ENCODE measurements at regions not wholly inside any gene's neighbourhood (a gene's known extent, or its start where the extent isn't known, plus 50 kb on each side); places are given as distances from the start of the nearest gene placed in this dataset.
"Not testable (repeated sequence)": the region's sequence is repeated elsewhere in the genome, so short reads cannot be mapped to it uniquely, and the experiment has no call there.

GRCh38 chr1:201720522-201720844 lies 108.5 kb upstream of the IPO9 start:
- no peaks in the 10 kb centered on the region for H3K9me3 Mint-ChIP-seq
- ATAC-seq = no peak
- H3K4me3 Mint-ChIP-seq = no peak overlapping the region
- H3K27ac Mint-ChIP-seq = peak overlapping the region; percentile 49
- no peaks in the 10 kb centered on the region for H3K36me3 Mint-ChIP-seq
- peaks cover 26% of the 10 kb centered on the region for H3K27me3 Mint-ChIP-seq
- H3K4me1 Mint-ChIP-seq = peaks cover 36% of the 10 kb centered on the region

DNA sequence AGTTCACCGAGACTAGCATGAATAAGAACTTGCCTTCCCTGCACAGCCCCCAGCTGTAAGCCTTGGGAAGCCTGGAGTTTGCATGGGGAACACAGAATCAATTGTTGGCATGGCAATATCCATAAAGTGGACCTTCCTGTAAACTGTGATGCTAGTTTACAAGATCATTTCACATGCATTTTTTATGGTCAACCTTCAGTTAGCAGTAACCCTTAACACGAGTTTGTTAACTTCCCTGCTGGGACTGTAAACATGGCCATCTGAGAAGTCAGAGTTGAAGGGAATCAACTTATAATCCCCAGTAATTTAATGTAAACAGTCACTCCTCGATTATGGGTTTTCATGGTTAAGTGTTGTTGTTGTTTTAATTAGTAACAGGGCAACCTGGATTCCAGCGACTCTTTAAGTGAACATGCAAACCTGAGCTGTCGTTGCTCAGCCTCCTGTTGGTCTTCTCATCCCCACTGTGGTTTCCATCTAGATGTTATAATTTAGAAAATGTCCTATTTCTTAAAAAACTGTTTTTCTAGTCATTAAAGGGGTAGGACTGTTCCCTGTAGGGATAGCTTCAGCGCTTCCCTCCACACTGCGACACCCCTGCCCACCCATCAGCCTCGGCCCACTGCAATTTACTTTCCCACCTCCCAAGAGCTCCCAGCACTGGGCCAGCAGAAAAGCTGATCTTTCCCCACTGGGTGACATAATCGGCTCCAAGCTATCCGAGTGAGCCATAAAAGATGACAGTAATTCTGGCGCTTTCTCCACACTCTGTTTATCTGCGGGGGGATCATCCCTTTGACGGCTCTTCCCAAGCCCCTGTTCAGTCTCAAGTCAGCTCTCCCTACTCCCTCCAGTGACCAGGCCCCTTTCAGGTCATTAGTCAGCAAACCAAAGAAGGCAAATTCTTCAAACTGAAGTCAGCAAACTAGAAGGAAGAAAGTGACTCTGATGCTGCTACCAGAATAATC lies 107.6 kb upstream of the IPO9 start:
- no peaks in the 10 kb centered on the region for H3K9me3 Mint-ChIP-seq
- H3K27ac Mint-ChIP-seq = no peak overlapping the region
- H3K4me1 Mint-ChIP-seq = peaks cover 27% of the 10 kb centered on the region
- H3K36me3 Mint-ChIP-seq = no peaks in the 10 kb centered on the region
- no peak overlapping the region for H3K4me3 Mint-ChIP-seq
- no peak for ATAC-seq
- H3K27me3 Mint-ChIP-seq = peaks cover 27% of the 10 kb centered on the region

DNA sequence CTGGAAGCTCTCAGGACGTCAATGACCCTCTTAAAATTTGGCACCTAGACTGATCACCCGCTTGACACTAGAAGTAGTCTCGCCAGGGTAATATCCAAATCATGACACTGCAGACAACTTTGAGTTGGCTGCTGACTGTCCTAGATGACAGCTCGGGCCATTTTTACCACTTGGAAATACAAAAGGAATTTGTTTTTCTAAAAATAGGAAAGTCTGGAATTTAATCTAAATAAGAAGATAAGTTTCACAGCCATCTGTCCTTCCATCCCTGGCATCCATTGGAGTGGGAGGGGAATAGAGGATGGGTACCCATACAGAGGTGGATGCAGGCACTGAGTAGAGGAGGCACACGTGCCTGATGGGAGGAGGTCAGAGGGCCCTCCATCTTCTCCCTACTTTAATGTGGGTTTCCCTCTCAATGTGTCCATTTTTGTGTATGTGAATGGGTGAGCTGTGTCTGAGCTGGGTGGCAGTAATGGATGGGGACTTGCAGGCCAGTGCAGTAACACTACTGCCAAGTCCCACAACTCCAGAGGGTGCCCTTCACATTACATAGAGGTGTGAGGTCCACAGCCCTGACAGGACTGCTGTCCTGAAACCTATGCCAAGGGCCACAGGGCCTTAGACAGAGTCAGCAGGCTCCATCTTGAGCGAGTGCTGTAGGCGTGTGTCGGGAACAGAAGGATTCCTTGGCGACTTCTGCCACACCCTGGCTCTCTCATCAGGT lies 104.8 kb upstream of the IPO9 start:
- Mint-ChIP-seq H3K27me3 (peaks cover 44% of the 10 kb centered on the region), H3K27ac (no peak overlapping the region), H3K4me1 (peaks cover 12% of the 10 kb centered on the region), H3K36me3 (no peaks in the 10 kb centered on the region), H3K9me3 (no peaks in the 10 kb centered on the region), H3K4me3 (no peak overlapping the region)
- no peak for ATAC-seq

GRCh38 chr1:201724766-201725118 lies 104.2 kb upstream of the IPO9 start:
- H3K9me3 Mint-ChIP-seq = no peaks in the 10 kb centered on the region
- H3K4me1 Mint-ChIP-seq = peaks cover 7% of the 10 kb centered on the region
- no peak overlapping the region for H3K4me3 Mint-ChIP-seq
- H3K27ac Mint-ChIP-seq = no peak overlapping the region
- no peak for ATAC-seq
- H3K36me3 Mint-ChIP-seq = no peaks in the 10 kb centered on the region
- peaks cover 49% of the 10 kb centered on the region for H3K27me3 Mint-ChIP-seq

GRCh38 chr1:201726700-201727099 lies 102.3 kb upstream of the IPO9 start:
- no peaks in the 10 kb centered on the region for H3K4me1 Mint-ChIP-seq
- no peaks in the 10 kb centered on the region for H3K36me3 Mint-ChIP-seq
- no peak for ATAC-seq
- H3K9me3 Mint-ChIP-seq = no peaks in the 10 kb centered on the region
- no peak overlapping the region for H3K4me3 Mint-ChIP-seq
- no peak overlapping the region for H3K27ac Mint-ChIP-seq
- peaks cover 64% of the 10 kb centered on the region for H3K27me3 Mint-ChIP-seq

DNA sequence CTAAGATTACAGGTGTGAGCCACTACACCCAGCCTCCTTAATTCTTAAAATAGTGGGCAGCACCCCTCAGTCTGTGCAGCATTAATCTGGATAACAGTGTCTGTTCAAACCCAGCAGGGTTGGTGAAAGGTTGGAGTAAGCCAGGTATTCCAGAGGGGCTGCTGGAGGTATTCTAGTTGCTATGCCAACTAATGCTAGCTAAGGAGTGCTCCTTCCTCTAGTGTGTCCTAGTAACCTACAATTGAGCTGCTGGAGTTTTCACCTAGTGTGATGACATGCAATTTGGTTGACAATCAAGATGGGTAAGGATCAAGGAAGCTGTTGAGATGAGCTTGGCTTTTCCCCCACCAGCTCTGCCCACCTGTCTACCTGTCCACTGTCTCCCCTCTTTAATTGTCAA lies 100.2 kb upstream of the IPO9 start:
- no peaks in the 10 kb centered on the region for H3K9me3 Mint-ChIP-seq
- H3K36me3 Mint-ChIP-seq = no peaks in the 10 kb centered on the region
- H3K27ac Mint-ChIP-seq = no peak overlapping the region
- H3K27me3 Mint-ChIP-seq = peaks cover 63% of the 10 kb centered on the region
- no peak for ATAC-seq
- H3K4me3 Mint-ChIP-seq = no peak overlapping the region
- no peaks in the 10 kb centered on the region for H3K4me1 Mint-ChIP-seq

GRCh38 chr1:201729973-201730608 lies 98.9 kb upstream of the IPO9 start:
- Mint-ChIP-seq H3K27ac (no peak overlapping the region), H3K9me3 (no peaks in the 10 kb centered on the region), H3K27me3 (peaks cover 55% of the 10 kb centered on the region), H3K36me3 (no peaks in the 10 kb centered on the region), H3K4me3 (no peak overlapping the region), H3K4me1 (no peaks in the 10 kb centered on the region)
- ATAC-seq = no peak

DNA sequence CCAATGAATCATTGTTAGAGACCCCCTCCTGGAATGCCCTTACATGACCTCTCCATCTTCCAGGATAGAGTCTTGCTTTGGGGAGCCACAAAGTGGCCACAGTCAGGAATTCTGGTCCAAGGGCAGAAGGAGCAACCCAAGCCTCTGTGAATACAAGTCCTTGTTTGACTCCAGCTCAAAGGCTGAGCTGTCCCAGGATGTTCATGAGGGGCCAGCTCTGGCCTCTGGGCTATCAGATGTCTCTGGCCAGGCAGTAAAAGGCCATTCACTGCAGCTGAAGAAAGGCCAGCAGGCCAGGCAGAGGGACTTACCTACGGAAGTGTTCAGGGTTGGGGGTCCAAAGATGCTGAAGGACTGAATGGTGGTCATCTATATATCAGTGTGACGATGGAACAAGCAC lies 98.3 kb upstream of the IPO9 start:
- Mint-ChIP-seq H3K4me1 (no peaks in the 10 kb centered on the region), H3K27ac (no peak overlapping the region), H3K9me3 (no peaks in the 10 kb centered on the region), H3K4me3 (no peak overlapping the region), H3K27me3 (peaks cover 51% of the 10 kb centered on the region), H3K36me3 (no peaks in the 10 kb centered on the region)
- no peak for ATAC-seq

DNA sequence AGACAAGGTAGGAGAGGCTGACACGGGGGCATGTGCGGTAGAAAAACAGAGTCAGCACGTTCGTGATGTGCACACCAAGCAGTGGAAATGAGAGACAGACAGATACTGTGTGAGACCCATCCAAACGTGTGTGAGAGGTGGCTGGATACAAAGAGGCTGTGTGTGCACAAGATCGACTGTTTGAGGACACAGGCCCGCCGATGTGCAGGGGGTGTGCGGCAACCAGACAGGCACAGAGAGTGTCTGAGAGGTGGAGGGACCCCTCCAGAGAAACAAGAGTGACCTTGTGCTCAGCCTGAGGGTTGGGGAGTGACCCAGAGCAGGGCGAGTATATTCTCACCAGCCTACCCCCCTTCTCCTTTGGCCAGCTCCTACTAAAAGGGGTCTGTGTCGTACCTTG lies 97.8 kb upstream of the IPO9 start:
- Mint-ChIP-seq H3K27me3 (peaks cover 51% of the 10 kb centered on the region), H3K36me3 (no peaks in the 10 kb centered on the region), H3K4me1 (no peaks in the 10 kb centered on the region), H3K9me3 (no peaks in the 10 kb centered on the region), H3K27ac (no peak overlapping the region), H3K4me3 (no peak overlapping the region)
- no peak for ATAC-seq

GRCh38 chr1:201731592-201731991 lies 97.4 kb upstream of the IPO9 start:
- Mint-ChIP-seq H3K36me3 (no peaks in the 10 kb centered on the region), H3K4me3 (no peak overlapping the region), H3K27ac (no peak overlapping the region), H3K27me3 (peaks cover 51% of the 10 kb centered on the region), H3K4me1 (peaks cover 4% of the 10 kb centered on the region), H3K9me3 (no peaks in the 10 kb centered on the region)
- ATAC-seq = no peak

- H3K27ac Mint-ChIP-seq = no peak overlapping the region
- peaks cover 50% of the 10 kb centered on the region for H3K27me3 Mint-ChIP-seq
- no peaks in the 10 kb centered on the region for H3K36me3 Mint-ChIP-seq
- no peak for ATAC-seq
- no peak overlapping the region for H3K4me3 Mint-ChIP-seq
- H3K9me3 Mint-ChIP-seq = no peaks in the 10 kb centered on the region
- peaks cover 12% of the 10 kb centered on the region for H3K4me1 Mint-ChIP-seq
These were observed 96.6 kb upstream of the IPO9 start for GRCh38 chr1:201732351-201732750.

DNA sequence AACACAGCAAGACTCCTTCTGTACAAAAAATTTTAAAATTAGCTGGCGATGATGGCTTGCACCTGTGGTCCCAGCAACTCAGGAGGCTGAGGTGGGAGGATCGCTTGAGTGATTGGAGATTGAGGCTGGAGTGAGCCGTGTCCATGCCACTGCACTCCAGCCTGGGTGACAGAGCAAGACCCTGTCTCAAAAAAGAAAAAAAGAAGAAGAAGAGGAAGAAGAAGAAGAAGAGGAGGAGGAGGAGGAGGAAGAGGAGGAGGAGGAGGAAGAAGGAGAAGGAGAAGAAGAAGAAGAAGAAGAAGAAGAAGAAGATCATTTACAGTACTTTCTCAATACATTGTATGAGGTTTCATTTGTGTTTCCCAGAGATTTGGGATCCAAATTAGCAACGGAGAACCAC lies 94.7 kb upstream of the IPO9 start:
- H3K36me3 Mint-ChIP-seq, H3K27ac Mint-ChIP-seq, ATAC-seq, H3K4me3 Mint-ChIP-seq, H3K9me3 Mint-ChIP-seq: not testable (repeated sequence)
- peaks cover 28% of the 10 kb centered on the region for H3K4me1 Mint-ChIP-seq
- peaks cover 34% of the 10 kb centered on the region for H3K27me3 Mint-ChIP-seq

GRCh38 chr1:201734786-201735185 lies 94.2 kb upstream of the IPO9 start:
- ATAC-seq = no peak
- no peak overlapping the region for H3K27ac Mint-ChIP-seq
- peaks cover 28% of the 10 kb centered on the region for H3K27me3 Mint-ChIP-seq
- H3K9me3 Mint-ChIP-seq = no peaks in the 10 kb centered on the region
- peaks cover 33% of the 10 kb centered on the region for H3K4me1 Mint-ChIP-seq
- no peaks in the 10 kb centered on the region for H3K36me3 Mint-ChIP-seq
- no peak overlapping the region for H3K4me3 Mint-ChIP-seq

GRCh38 chr1:201736707-201737320 lies 92.1 kb upstream of the IPO9 start:
- H3K27ac Mint-ChIP-seq = no peak overlapping the region
- no peak for ATAC-seq
- H3K4me3 Mint-ChIP-seq = no peak overlapping the region
- no peaks in the 10 kb centered on the region for H3K36me3 Mint-ChIP-seq
- peaks cover 16% of the 10 kb centered on the region for H3K27me3 Mint-ChIP-seq
- H3K9me3 Mint-ChIP-seq = no peaks in the 10 kb centered on the region
- H3K4me1 Mint-ChIP-seq = peaks cover 47% of the 10 kb centered on the region

DNA sequence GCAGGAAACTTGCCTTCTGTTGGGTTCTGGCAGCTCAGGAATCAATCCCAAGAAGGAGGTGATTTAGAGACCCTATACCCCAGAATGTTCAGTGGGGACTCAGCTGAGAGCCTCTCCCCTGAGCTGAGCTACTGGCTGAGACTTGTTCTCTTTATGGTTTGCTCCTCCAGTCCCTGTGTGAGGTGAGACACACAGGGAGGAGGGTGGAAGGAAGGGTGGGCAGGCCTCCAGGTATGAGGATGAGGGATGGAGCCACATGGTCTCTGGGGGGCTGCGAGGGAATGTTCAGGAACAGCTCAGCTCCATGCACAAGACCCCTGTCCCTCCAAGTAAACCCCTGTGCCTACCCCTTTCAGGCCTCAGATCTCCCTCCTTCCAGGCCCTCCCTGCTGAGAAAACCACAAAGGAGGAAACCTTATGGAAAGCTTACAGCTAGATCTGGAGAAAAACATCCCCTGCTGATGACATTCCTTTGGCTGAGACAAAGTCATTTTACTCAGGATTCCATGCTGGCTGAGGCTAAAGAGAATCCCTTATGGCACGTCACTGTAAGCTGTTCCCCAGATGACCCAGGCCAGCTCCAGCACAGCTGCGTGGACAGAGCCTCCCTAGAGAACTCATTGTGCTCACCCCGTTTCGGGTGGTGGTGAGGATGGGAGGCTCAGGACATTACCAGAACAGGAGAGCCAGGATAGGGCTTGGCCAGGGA lies 91.5 kb upstream of the IPO9 start:
- Mint-ChIP-seq H3K9me3 (no peaks in the 10 kb centered on the region), H3K27ac (no peak overlapping the region), H3K36me3 (no peaks in the 10 kb centered on the region), H3K27me3 (peaks cover 14% of the 10 kb centered on the region), H3K4me3 (no peak overlapping the region), H3K4me1 (peaks cover 47% of the 10 kb centered on the region)
- ATAC-seq = no peak
